ENCODE measurements at regions not wholly inside any gene's neighbourhood (a gene's known extent, or its start where the extent isn't known, plus 50 kb on each side); places are given as distances from the start of the nearest gene placed in this dataset.

GRCh38 chr4:173801876-173802661 lies 272.0 kb upstream of the HAND2 start:
- Histone ChIP-seq H3K4me1 (no peaks in the 10 kb centered on the region), H3K27ac (no peak overlapping the region), H3K27me3 (no peaks in the 10 kb centered on the region), H3K9me3 (no peaks in the 10 kb centered on the region), H3K4me3 (no peak overlapping the region), H3K36me3 (no peaks in the 10 kb centered on the region)
- 31% methylated on average over 3 of the region's 3 CpGs for WGBS (ENCODE audit: insufficient coverage, low coverage, low lambda C conversion rate, missing lambda C conversion rate)
- DNase-seq: no peak
- intact Hi-C loops (cut with DNase I): no loop called here
- no peak for TF ChIP-seq POLR2A (IDR thresholded peaks at IDR 0.05)
- TF ChIP-seq, protein P1, sequence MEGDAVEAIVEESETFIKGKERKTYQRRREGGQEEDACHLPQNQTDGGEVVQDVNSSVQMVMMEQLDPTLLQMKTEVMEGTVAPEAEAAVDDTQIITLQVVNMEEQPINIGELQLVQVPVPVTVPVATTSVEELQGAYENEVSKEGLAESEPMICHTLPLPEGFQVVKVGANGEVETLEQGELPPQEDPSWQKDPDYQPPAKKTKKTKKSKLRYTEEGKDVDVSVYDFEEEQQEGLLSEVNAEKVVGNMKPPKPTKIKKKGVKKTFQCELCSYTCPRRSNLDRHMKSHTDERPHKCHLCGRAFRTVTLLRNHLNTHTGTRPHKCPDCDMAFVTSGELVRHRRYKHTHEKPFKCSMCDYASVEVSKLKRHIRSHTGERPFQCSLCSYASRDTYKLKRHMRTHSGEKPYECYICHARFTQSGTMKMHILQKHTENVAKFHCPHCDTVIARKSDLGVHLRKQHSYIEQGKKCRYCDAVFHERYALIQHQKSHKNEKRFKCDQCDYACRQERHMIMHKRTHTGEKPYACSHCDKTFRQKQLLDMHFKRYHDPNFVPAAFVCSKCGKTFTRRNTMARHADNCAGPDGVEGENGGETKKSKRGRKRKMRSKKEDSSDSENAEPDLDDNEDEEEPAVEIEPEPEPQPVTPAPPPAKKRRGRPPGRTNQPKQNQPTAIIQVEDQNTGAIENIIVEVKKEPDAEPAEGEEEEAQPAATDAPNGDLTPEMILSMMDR (IDR thresholded peaks at IDR 0.05): no peak
- ATAC-seq: no peak

DNA sequence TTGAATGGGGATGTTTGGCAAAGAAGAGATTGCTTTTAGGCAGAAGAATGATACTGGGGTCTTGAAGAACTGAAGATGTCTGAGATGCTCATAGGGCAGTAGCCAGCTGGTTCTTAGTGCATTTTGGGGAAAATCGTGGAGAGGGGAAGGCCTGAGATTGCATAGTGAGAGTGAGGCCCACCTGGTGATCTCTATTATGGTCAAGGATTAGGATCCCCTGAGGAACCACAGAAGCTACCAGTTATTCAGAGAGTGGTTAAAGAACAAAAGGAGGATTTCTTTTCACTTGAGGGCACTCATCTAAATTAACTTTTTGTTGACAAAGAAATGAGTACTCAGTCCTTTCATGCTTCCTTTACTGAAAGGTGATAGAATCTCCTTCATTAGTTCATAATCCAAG lies 271.3 kb upstream of the HAND2 start:
- Histone ChIP-seq H3K27ac (no peak overlapping the region), H3K4me1 (no peaks in the 10 kb centered on the region), H3K27me3 (no peaks in the 10 kb centered on the region), H3K36me3 (no peaks in the 10 kb centered on the region), H3K4me3 (no peak overlapping the region), H3K9me3 (no peaks in the 10 kb centered on the region)
- no peak for DNase-seq
- TF ChIP-seq POLR2A (IDR thresholded peaks at IDR 0.05): no peak
- TF ChIP-seq, protein P1 (IDR thresholded peaks at IDR 0.05): no peak
- 12% methylated on average over 1 of the region's 1 CpG for WGBS (ENCODE audit: insufficient coverage, low coverage, low lambda C conversion rate, missing lambda C conversion rate)
- no peak for ATAC-seq
- intact Hi-C loops (cut with DNase I): no loop called here

DNA sequence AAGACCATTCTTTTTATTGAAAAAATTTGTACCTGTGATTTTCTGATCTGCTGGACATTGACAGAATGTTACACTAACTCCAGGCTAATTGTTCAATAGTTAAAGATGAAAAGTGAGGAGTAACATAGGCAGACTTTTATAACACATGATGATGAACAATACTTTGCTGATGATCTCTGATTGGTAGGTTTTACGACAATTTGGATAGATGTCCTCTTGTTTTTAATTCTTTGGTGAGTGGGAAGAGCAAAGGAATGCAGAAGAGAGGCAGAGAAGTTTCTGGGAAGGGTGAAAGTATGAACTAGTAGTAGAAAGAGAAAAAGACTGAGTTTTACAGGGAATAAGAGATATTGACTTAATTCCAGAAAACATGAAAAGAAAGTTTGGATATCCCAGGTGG lies 267.3 kb upstream of the HAND2 start:
- Histone ChIP-seq H3K9me3 (no peaks in the 10 kb centered on the region), H3K36me3 (no peaks in the 10 kb centered on the region), H3K27ac (no peak overlapping the region), H3K27me3 (no peaks in the 10 kb centered on the region), H3K4me1 (no peaks in the 10 kb centered on the region), H3K4me3 (no peak overlapping the region)
- intact Hi-C loops (cut with DNase I): no loop called here
- 35% methylated on average over 1 of the region's 1 CpG for WGBS (ENCODE audit: insufficient coverage, low coverage, low lambda C conversion rate, missing lambda C conversion rate)
- no peak for DNase-seq
- ATAC-seq: no peak
- TF ChIP-seq POLR2A (IDR thresholded peaks at IDR 0.05): no peak

DNA sequence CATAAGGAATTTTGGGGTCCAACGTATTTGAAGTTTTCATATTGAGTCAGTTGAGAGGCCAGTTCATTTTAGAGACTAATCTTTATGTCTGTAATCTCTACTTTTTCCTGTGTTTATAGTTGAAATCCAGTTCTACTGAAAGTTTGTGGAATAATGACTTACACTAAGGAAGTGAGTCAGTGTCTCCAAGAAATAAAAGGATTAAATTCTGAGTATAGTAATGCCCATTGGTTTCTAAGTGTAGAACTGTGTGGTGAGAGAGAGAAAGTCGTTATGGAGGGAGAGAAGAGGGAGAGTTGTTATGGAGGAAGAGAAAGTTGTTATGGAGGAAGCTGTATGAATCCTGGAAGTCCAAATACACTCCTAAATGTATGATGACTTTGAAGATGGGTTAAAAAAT lies 264.6 kb upstream of the HAND2 start:
- ATAC-seq (peak in 1 of 4 donors; percentile 28), DNase-seq (no peak)
- WGBS (ENCODE audit: insufficient coverage, low coverage, low lambda C conversion rate, missing lambda C conversion rate): 24% methylated on average over 2 of the region's 2 CpGs
- no peaks in the 10 kb centered on the region for H3K27me3 ChIP-seq
- no peaks in the 10 kb centered on the region for H3K36me3 ChIP-seq
- no peaks in the 10 kb centered on the region for H3K9me3 ChIP-seq
- intact Hi-C loops (cut with DNase I): no loop called here
- H3K4me3 ChIP-seq: no peak overlapping the region
- TF ChIP-seq, protein P1 (IDR thresholded peaks at IDR 0.05): no peak
- TF ChIP-seq POLR2A (IDR thresholded peaks at IDR 0.05): no peak
- H3K4me1 ChIP-seq: no peaks in the 10 kb centered on the region
- no peak overlapping the region for H3K27ac ChIP-seq

- intact Hi-C loops (cut with DNase I): no loop called here
- Histone ChIP-seq H3K4me1 (no peaks in the 10 kb centered on the region), H3K4me3 (no peak overlapping the region), H3K36me3 (no peaks in the 10 kb centered on the region), H3K27me3 (no peaks in the 10 kb centered on the region), H3K27ac (no peak overlapping the region), H3K9me3 (no peaks in the 10 kb centered on the region)
- WGBS (ENCODE audit: insufficient coverage, low coverage, low lambda C conversion rate, missing lambda C conversion rate): 42% methylated on average over 3 of the region's 3 CpGs
- ATAC-seq (no peak), DNase-seq (no peak)
- TF ChIP-seq, protein P1 (IDR thresholded peaks at IDR 0.05): no peak
- TF ChIP-seq POLR2A (IDR thresholded peaks at IDR 0.05): no peak
Observed at GRCh38 chr4:173793937-173794510, 264.0 kb upstream of the HAND2 start.

Data from right lobe of liver (tissue), 6 donors.